ENCODE measurements at regions not wholly inside any gene's neighbourhood (a gene's known extent, or its start where the extent isn't known, plus 50 kb on each side); places are given as distances from the start of the nearest gene placed in this dataset.

DNA sequence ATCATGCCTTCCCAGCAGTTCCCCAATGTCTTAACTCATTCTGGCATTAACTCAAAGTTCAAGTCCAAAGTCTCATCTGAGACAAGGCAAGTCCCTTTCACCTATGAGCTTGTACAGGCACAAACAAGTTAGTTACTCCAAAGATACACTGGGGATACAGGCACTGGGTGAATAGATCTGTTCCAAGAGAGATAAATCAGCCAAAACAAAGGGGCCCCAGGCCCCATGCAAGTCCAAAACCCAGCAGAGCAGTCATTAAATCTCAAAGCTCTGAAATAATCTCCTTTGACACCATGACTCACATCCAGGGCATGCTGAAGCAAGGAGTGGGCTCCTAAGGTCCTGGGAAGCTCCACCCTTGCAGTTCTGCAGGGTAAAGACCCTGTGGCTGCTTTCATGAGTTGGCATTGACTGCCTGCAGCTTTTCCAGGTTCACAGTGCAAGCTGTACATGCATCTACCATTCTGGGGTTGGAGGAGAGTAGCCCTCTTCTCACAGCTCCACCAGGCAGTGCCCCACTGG lies 332.2 kb upstream of the KIF2B start:
- peaks cover 9% of the 10 kb centered on the region; the same call in 1 of the 2 replicates for H3K9me2 ChIP-seq (ENCODE audit: insufficient read depth)
- peaks cover 4% of the 10 kb centered on the region; the same call in 2 of the 3 replicates for H3K36me3 Mint-ChIP-seq (ENCODE audit: low read depth)
- H3K9me3 Mint-ChIP-seq = 0 out of 3 replicates have a peak, but pooled peaks cover 3% of the 10 kb centered on the region
- H3K27me3 Mint-ChIP-seq (ENCODE audit: insufficient read depth, low read depth, poor library complexity) = no peaks in the 10 kb centered on the region
- TF ChIP-seq ZNF331 (CRISPR knock-in tag; IDR thresholded peaks at IDR 0.05; ENCODE audit: low read depth) = no peak
- TF ChIP-seq, protein P1, sequence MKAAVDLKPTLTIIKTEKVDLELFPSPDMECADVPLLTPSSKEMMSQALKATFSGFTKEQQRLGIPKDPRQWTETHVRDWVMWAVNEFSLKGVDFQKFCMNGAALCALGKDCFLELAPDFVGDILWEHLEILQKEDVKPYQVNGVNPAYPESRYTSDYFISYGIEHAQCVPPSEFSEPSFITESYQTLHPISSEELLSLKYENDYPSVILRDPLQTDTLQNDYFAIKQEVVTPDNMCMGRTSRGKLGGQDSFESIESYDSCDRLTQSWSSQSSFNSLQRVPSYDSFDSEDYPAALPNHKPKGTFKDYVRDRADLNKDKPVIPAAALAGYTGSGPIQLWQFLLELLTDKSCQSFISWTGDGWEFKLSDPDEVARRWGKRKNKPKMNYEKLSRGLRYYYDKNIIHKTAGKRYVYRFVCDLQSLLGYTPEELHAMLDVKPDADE (IDR thresholded peaks at IDR 0.05) = no peak
- no peak for TF ChIP-seq JUNB (IDR thresholded peaks at IDR 0.05; ENCODE audit: unreplicated experiment)
- no peak for TF ChIP-seq EZH2 (IDR thresholded peaks at IDR 0.05; ENCODE audit: low read depth, unreplicated experiment)
- TF ChIP-seq, protein P2, sequence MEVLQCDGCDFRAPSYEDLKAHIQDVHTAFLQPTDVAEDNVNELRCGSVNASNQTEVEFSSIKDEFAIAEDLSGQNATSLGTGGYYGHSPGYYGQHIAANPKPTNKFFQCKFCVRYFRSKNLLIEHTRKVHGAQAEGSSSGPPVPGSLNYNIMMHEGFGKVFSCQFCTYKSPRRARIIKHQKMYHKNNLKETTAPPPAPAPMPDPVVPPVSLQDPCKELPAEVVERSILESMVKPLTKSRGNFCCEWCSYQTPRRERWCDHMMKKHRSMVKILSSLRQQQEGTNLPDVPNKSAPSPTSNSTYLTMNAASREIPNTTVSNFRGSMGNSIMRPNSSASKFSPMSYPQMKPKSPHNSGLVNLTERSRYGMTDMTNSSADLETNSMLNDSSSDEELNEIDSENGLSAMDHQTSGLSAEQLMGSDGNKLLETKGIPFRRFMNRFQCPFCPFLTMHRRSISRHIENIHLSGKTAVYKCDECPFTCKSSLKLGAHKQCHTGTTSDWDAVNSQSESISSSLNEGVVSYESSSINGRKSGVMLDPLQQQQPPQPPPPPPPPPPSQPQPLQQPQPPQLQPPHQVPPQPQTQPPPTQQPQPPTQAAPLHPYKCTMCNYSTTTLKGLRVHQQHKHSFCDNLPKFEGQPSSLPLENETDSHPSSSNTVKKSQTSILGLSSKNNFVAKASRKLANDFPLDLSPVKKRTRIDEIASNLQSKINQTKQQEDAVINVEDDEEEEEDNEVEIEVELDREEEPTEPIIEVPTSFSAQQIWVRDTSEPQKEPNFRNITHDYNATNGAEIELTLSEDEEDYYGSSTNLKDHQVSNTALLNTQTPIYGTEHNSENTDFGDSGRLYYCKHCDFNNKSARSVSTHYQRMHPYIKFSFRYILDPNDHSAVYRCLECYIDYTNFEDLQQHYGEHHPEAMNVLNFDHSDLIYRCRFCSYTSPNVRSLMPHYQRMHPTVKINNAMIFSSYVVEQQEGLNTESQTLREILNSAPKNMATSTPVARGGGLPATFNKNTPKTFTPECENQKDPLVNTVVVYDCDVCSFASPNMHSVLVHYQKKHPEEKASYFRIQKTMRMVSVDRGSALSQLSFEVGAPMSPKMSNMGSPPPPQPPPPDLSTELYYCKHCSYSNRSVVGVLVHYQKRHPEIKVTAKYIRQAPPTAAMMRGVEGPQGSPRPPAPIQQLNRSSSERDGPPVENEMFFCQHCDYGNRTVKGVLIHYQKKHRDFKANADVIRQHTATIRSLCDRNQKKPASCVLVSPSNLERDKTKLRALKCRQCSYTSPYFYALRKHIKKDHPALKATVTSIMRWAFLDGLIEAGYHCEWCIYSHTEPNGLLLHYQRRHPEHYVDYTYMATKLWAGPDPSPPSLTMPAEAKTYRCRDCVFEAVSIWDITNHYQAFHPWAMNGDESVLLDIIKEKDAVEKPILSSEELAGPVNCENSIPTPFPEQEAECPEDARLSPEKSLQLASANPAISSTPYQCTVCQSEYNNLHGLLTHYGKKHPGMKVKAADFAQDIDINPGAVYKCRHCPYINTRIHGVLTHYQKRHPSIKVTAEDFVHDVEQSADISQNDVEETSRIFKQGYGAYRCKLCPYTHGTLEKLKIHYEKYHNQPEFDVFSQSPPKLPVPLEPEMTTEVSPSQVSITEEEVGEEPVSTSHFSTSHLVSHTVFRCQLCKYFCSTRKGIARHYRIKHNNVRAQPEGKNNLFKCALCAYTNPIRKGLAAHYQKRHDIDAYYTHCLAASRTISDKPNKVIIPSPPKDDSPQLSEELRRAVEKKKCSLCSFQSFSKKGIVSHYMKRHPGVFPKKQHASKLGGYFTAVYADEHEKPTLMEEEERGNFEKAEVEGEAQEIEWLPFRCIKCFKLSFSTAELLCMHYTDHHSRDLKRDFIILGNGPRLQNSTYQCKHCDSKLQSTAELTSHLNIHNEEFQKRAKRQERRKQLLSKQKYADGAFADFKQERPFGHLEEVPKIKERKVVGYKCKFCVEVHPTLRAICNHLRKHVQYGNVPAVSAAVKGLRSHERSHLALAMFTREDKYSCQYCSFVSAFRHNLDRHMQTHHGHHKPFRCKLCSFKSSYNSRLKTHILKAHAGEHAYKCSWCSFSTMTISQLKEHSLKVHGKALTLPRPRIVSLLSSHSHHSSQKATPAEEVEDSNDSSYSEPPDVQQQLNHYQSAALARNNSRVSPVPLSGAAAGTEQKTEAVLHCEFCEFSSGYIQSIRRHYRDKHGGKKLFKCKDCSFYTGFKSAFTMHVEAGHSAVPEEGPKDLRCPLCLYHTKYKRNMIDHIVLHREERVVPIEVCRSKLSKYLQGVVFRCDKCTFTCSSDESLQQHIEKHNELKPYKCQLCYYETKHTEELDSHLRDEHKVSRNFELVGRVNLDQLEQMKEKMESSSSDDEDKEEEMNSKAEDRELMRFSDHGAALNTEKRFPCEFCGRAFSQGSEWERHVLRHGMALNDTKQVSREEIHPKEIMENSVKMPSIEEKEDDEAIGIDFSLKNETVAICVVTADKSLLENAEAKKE (CRISPR knock-in tag; IDR thresholded peaks at IDR 0.05) = no peak
- TF ChIP-seq, protein P3, sequence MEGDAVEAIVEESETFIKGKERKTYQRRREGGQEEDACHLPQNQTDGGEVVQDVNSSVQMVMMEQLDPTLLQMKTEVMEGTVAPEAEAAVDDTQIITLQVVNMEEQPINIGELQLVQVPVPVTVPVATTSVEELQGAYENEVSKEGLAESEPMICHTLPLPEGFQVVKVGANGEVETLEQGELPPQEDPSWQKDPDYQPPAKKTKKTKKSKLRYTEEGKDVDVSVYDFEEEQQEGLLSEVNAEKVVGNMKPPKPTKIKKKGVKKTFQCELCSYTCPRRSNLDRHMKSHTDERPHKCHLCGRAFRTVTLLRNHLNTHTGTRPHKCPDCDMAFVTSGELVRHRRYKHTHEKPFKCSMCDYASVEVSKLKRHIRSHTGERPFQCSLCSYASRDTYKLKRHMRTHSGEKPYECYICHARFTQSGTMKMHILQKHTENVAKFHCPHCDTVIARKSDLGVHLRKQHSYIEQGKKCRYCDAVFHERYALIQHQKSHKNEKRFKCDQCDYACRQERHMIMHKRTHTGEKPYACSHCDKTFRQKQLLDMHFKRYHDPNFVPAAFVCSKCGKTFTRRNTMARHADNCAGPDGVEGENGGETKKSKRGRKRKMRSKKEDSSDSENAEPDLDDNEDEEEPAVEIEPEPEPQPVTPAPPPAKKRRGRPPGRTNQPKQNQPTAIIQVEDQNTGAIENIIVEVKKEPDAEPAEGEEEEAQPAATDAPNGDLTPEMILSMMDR (conservative IDR thresholded peaks at IDR 0.05; ENCODE audit: low read depth in 2 of 2) = no peak
- TF ChIP-seq, protein P4, sequence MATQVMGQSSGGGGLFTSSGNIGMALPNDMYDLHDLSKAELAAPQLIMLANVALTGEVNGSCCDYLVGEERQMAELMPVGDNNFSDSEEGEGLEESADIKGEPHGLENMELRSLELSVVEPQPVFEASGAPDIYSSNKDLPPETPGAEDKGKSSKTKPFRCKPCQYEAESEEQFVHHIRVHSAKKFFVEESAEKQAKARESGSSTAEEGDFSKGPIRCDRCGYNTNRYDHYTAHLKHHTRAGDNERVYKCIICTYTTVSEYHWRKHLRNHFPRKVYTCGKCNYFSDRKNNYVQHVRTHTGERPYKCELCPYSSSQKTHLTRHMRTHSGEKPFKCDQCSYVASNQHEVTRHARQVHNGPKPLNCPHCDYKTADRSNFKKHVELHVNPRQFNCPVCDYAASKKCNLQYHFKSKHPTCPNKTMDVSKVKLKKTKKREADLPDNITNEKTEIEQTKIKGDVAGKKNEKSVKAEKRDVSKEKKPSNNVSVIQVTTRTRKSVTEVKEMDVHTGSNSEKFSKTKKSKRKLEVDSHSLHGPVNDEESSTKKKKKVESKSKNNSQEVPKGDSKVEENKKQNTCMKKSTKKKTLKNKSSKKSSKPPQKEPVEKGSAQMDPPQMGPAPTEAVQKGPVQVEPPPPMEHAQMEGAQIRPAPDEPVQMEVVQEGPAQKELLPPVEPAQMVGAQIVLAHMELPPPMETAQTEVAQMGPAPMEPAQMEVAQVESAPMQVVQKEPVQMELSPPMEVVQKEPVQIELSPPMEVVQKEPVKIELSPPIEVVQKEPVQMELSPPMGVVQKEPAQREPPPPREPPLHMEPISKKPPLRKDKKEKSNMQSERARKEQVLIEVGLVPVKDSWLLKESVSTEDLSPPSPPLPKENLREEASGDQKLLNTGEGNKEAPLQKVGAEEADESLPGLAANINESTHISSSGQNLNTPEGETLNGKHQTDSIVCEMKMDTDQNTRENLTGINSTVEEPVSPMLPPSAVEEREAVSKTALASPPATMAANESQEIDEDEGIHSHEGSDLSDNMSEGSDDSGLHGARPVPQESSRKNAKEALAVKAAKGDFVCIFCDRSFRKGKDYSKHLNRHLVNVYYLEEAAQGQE (IDR thresholded peaks at IDR 0.05; ENCODE audit: unreplicated experiment) = no peak
- no peaks in the 10 kb centered on the region for H3K79me2 ChIP-seq (replicated peaks; ENCODE audit: insufficient read depth)
- no peaks in the 10 kb centered on the region for H4K20me1 ChIP-seq (replicated peaks; ENCODE audit: insufficient read depth)
- H3K27me3 ChIP-seq (ENCODE audit: insufficient read depth) = no peaks in the 10 kb centered on the region
- no peaks in the 10 kb centered on the region for H3F3A ChIP-seq (replicated peaks; ENCODE audit: low read depth)
- H3K4me2 ChIP-seq = no peak overlapping the region
- no peaks in the 10 kb centered on the region for H3K36me3 ChIP-seq (ENCODE audit: insufficient read depth)
- no peaks in the 10 kb centered on the region for H3K4me1 ChIP-seq (ENCODE audit: insufficient read depth)
- DNase-seq (ENCODE audit: low spot score) = no peak
- no peak overlapping the region for H3K27ac Mint-ChIP-seq
- H3K4me3 Mint-ChIP-seq = no peak overlapping the region
- no peaks in the 10 kb centered on the region for H3K4me1 Mint-ChIP-seq
- ATAC-seq = no peak
- no peak overlapping the region for H3K4me3 ChIP-seq
- no peak overlapping the region for H3K27ac ChIP-seq (ENCODE audit: low read depth)
- H2AFZ ChIP-seq = no peak overlapping the region

Measured in GM23338 (cell line).